GM19324 (cell line): ENCODE measurements at regions not wholly inside any gene's neighbourhood (a gene's known extent, or its start where the extent isn't known, plus 50 kb on each side); places are given as distances from the start of the nearest gene placed in this dataset.

Experiments used
- ATAC-seq: cut with Tn5 transposase; IDR thresholded peaks from one replicate; pipeline ENCODE4 v1.9.1; 2021; ENCODE audit warnings: mild to moderate bottlenecking, moderate library complexity; ENCODE audit not compliant: unreplicated experiment, low FRiP score

- no peak for ATAC-seq
Measured at GRCh38 chr6:62345962-62346689, 60.1 kb upstream of the KHDRBS2 start.

DNA sequence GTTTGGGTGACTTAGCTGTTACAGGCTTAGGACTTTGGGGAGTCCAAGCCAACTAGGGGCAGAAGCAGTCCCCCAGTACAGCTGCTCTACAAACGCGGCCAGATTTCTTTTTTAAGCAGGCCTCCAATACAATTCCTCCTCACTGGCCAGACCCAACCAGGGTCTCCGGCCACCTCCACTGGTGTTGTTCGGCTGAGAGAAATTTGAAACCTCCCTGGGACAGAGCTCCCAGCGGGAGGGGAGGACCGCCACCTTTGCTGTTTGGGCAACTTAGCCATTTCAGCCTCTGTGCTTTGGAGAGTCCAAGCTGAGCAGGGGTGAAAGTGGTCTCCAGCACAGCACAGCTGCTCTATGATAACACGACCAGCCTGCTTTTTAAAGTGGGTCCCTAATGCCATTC lies 59.4 kb upstream of the KHDRBS2 start:
- no peak for ATAC-seq

GRCh38 chr6:62344850-62345249 lies 58.8 kb upstream of the KHDRBS2 start:
- no peak for ATAC-seq

- ATAC-seq: no peak
Measured at GRCh38 chr6:62338477-62338876, 52.5 kb upstream of the KHDRBS2 start.
